Left ventricle myocardium inferior (tissue), 1 donor: ENCODE measurements at regions not wholly inside any gene's neighbourhood (a gene's known extent, or its start where the extent isn't known, plus 50 kb on each side); places are given as distances from the start of the nearest gene placed in this dataset.

Experiments
- DNase-seq: peaks from one replicate; pipeline ENCODE4 v3.0.0-alpha.2; 2020
- H3K27ac ChIP-seq: fragments of 200-600 bp; replicated peaks from 2 replicates; pipeline ENCODE4 v1.8.0; 2021
- H3K27me3 ChIP-seq: fragments of 200-600 bp; 2 replicates; pipeline ENCODE4 v1.8.0; 2021; ENCODE audit warnings: low read depth
- H3K36me3 ChIP-seq: fragments of 200-600 bp; 2 replicates; pipeline ENCODE4 v1.8.0; 2021
- H3K4me1 ChIP-seq: fragments of 200-600 bp; 2 replicates; pipeline ENCODE4 v1.8.0; 2021
- H3K4me3 ChIP-seq: fragments of 200-600 bp; 2 replicates; pipeline ENCODE4 v1.8.0; 2021; ENCODE audit warnings: mild to moderate bottlenecking, moderate library complexity
- H3K9me3 ChIP-seq: fragments of 200-600 bp; replicated peaks from 2 replicates; pipeline ENCODE4 v1.8.0; 2021
- intact Hi-C: fragments of 100-400 bp; cut with micrococcal nuclease; formaldehyde crosslinking; loops from one replicate; pipeline ENCODE4 v1.11.0; 2022
- TF ChIP-seq, protein P1 (sequence below): fragments of 200-600 bp; IDR thresholded peaks from 2 replicates; pipeline ENCODE4 v1.8.0; 2021; ENCODE audit warnings: antibody characterized with exemption, mild to moderate bottlenecking, borderline replicate concordance
- donor health status: DM: no; HTN: yes; CAD: no; lungs with severe emphysema.

DNA sequence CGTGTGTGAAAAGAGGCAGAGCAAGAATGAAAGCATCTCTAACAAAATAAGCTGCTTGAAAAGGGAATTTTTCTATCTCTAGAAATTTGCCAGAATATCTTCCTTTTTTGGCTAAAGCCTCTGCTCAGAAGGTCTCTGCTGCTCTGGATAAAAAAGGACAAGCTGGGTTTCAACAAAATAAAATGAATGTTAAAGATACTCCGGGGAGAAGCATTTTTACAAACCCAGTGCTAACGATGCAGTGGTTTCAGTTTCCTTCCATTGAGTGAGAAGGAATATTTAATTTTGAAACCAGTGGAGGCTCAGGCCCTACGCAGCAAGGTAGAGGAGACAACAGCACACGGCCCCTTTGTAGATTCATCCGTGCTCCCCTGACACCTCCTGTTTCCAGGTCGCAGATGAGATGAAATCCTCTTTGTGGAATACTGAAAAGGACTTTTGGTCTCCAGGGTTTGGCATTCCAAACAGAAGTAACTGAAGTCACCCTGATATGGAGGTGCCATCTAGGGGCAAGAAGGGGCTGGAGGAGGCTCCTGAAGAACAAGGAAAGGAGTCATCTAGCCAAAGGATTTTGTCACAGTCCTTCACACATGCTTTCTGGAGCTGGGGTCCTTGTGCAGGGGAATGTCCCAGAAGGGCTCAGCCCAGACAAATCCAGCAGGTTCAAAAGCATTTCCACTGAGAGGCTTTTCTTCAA lies 65.7 kb upstream of the SYT6 start:
- peaks cover 12% of the 10 kb centered on the region for H3K27me3 ChIP-seq
- TF ChIP-seq, protein P1, sequence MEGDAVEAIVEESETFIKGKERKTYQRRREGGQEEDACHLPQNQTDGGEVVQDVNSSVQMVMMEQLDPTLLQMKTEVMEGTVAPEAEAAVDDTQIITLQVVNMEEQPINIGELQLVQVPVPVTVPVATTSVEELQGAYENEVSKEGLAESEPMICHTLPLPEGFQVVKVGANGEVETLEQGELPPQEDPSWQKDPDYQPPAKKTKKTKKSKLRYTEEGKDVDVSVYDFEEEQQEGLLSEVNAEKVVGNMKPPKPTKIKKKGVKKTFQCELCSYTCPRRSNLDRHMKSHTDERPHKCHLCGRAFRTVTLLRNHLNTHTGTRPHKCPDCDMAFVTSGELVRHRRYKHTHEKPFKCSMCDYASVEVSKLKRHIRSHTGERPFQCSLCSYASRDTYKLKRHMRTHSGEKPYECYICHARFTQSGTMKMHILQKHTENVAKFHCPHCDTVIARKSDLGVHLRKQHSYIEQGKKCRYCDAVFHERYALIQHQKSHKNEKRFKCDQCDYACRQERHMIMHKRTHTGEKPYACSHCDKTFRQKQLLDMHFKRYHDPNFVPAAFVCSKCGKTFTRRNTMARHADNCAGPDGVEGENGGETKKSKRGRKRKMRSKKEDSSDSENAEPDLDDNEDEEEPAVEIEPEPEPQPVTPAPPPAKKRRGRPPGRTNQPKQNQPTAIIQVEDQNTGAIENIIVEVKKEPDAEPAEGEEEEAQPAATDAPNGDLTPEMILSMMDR = peak; percentile 18
- H3K4me1 ChIP-seq = peaks cover 12% of the 10 kb centered on the region
- no peak overlapping the region for H3K27ac ChIP-seq
- DNase-seq = no peak
- H3K36me3 ChIP-seq = no peaks in the 10 kb centered on the region
- no peaks in the 10 kb centered on the region for H3K9me3 ChIP-seq
- intact Hi-C loops = no loop called here
- H3K4me3 ChIP-seq = peak overlapping the region; percentile 38

DNA sequence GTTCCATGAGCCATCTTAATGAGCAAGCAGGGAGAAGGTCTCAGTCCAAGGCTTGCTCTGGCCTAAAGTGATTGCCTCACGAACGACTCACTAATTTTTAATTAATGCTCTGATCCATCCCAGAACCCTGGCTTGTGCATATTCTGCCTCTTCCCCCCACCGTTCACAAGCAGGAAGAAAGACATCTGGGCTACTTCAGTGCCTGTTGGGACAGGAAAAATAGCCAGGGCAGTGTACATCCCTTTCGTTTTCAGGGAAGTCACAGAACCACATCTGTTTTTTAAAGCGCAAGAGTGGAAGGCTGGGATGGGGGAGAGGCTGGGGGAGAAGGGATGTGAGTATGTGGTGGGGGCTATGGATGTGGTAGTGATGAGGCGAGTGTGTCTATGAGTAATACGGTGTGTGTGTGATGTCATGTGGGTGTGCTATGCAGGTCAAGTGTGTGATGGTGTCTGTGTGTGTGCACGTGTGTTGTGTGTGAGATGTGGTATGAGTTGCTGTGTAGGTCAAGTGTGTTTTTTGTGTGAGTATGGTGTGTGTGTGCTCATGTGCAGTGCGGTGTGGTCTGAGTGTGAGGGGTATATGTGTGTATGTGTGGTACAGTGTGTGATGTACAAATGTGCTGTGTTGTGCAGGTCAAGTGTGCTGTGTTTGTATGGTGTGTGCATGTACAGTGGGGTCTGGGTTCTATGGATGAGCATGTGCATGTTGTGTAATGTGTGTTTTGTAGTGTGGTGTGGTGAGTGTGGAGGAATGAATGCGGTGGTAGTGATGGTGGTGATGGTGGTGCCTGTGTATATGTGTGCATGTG lies 64.9 kb upstream of the SYT6 start:
- no peaks in the 10 kb centered on the region for H3K9me3 ChIP-seq
- TF ChIP-seq, protein P1 = no peak
- peaks cover 19% of the 10 kb centered on the region for H3K27me3 ChIP-seq
- DNase-seq = no peak
- H3K36me3 ChIP-seq = no peaks in the 10 kb centered on the region
- no peak overlapping the region for H3K27ac ChIP-seq
- intact Hi-C loops = no loop called here
- peak overlapping the region; percentile 38 for H3K4me3 ChIP-seq
- peaks cover 12% of the 10 kb centered on the region for H3K4me1 ChIP-seq

DNA sequence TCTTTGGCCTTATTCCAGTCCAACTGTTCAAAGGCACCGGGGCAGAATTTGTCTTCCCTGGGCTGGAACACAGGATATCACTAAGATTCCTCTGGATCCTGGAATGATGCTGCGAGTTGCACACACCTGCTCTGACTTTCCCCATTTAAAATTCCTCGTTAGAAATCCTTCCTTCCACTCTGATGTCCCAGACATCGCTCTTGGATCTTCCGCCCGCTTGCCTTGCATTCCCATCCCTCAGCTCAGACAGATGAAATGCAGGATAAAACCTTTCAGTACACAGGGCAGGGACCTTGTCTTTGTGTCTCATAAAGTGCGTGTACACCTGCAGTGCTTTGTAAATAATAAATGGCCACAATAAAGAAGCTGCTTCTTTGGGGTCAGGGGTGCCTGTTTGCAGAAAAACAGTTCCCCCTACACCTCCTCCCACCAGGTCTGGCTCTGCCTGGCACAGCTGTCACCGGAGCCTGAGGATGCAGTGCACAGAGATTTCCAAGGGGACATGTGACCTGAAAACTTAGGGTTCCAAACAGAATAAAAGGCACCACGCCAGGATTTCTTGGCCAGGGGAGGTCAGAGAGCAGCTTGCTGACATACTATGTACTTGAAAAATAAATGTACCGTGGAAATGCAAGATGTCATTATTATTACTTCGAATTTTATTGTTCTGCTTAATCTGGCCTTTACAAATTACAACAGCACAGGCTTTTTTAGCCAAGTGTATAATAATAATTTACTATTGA lies 62.9 kb upstream of the SYT6 start:
- intact Hi-C loops = no loop called here
- peaks cover 12% of the 10 kb centered on the region for H3K4me1 ChIP-seq
- TF ChIP-seq, protein P1 = no peak
- DNase-seq = no peak
- no peak overlapping the region for H3K27ac ChIP-seq
- H3K4me3 ChIP-seq = no peak overlapping the region
- peaks cover 28% of the 10 kb centered on the region for H3K27me3 ChIP-seq
- H3K36me3 ChIP-seq = no peaks in the 10 kb centered on the region
- no peaks in the 10 kb centered on the region for H3K9me3 ChIP-seq

DNA sequence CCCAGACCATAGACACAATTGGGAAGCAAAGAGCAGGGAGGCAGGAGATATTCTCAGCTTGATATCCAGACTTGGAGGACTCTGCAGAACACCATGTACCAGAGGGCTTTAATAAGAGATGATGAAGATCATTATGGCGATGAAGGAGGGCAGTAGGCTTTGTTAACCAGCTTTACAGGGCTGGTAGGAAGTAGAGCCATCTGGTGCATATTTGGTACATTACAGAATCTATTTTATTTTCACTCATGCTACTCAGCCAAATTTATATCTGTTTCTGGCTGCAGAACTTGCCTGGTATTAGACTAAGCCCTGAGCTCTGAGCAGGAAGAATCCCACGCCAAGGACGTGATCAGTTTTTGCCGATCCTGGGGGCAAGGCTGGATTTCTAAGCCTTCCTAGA lies 61.8 kb upstream of the SYT6 start:
- Histone ChIP-seq H3K4me1 (peaks cover 12% of the 10 kb centered on the region), H3K27me3 (peaks cover 33% of the 10 kb centered on the region), H3K27ac (no peak overlapping the region), H3K9me3 (no peaks in the 10 kb centered on the region), H3K4me3 (no peak overlapping the region), H3K36me3 (no peaks in the 10 kb centered on the region)
- TF ChIP-seq, protein P1 = no peak
- no peak for DNase-seq
- intact Hi-C loops = no loop called here

DNA sequence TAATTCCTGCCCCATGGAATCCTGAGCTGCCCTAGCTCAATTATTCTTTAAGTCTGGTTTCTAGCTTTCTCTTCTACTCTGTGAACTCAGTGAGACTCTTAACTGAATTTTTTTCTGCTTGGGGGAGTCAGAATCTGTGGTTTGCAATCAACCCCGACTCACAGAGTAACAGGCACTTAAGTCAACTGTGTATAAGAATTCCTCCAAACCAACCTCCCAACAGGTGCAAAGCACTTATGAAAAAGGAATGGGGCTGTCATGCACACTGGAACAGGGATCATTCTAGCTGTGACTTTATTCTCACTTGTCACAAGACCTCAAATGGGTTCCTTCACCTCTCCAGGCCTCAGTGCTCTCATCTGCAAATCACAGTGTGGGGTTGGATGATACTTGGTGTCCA lies 60.3 kb upstream of the SYT6 start:
- Histone ChIP-seq H3K27ac (no peak overlapping the region), H3K27me3 (peaks cover 46% of the 10 kb centered on the region), H3K4me1 (peaks cover 5% of the 10 kb centered on the region), H3K9me3 (no peaks in the 10 kb centered on the region), H3K36me3 (no peaks in the 10 kb centered on the region), H3K4me3 (no peak overlapping the region)
- intact Hi-C loops = no loop called here
- TF ChIP-seq, protein P1 = no peak
- no peak for DNase-seq
